ENCODE measurements at regions not wholly inside any gene's neighbourhood (a gene's known extent, or its start where the extent isn't known, plus 50 kb on each side); places are given as distances from the start of the nearest gene placed in this dataset.

DNA sequence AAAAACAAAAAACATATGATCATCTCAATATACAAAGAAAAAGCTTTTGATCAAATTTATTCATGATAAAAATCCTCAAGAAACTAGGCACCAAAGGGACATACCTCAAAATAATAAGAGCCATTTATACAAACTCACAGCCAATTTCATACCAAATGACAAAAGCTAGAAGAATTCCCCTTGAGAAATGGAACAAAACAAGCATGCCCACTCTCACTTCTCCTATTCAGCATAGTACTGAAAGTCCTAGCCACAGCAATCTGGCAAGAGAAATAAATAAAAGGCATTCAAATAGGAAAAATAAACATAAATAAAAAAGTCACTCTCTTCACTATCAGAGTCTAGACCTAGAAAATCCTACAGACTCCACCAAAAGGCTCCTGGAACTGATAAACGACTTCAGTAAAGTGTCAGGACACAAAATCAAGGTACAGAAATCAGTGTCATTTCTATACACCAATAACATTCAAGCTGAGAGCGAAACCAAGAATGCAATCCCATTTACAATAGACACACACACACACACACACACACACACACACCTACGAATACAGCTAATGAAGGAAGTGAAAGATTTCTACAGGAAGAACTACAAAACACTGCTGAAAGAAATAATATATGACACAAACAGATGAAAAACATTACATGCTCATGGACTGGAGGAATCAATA lies 1486.2 kb upstream of the SEL1L start:
- no peak for DNase-seq

DNA sequence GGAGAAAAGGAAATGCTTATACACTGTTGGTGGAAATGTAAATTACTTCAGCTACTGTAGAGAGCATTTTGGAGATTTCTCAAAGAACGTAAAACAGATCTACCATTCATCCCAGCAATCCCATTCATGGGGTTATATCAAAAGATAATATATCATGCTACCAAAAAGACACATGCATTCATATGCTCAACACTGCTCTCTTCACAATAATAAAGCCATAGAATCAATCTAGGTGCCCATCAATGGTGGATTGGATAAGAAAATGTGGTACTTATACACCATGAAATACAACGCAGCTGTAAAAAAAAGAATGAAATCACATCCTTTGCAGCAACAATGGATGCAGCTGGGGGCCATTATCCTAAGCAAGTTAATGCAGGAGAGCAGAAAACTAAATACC lies 1487.7 kb upstream of the SEL1L start:
- no peak for DNase-seq

GRCh38 chr14:83023369-83023768 lies 1489.7 kb upstream of the SEL1L start:
- DNase-seq: no peak

DNA sequence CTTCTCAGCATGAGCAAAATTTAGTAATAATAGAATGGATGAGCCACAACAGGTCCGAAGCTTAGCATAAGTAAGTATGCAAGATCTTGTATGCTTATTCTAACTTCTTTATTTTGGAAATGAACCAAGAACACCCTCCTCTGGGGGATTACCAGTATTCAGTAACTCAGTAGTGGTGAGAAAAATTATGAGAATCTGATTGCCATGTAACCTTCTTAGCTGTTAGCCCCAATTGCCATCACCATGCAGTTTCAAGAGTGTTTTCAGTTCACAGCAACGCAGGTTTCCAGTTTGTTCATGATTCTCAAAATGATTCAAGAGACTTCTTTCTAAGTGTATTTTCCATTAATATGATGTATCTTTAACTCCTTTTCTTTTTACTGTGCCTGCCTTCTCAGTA lies 1507.6 kb upstream of the SEL1L start:
- DNase-seq: no peak

DNA sequence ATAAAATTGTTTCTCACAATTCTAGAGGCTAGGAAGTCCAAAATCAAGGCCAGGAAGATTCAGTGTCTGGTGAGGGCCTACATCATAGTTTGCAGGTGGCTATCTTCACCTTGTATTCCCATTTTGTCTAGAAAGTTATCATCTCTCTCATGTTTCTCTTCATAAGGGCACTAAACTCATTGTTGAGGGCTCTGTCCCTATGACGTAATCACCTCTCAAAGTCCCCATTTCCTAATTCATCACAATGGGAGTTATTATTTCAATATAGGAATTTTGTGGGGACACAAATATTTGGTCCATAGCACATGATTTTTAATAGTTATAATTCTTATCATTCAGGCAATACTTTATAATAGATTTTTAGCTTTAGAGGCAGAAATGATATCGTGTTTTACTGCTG lies 1509.2 kb upstream of the SEL1L start:
- no peak for DNase-seq

DNA sequence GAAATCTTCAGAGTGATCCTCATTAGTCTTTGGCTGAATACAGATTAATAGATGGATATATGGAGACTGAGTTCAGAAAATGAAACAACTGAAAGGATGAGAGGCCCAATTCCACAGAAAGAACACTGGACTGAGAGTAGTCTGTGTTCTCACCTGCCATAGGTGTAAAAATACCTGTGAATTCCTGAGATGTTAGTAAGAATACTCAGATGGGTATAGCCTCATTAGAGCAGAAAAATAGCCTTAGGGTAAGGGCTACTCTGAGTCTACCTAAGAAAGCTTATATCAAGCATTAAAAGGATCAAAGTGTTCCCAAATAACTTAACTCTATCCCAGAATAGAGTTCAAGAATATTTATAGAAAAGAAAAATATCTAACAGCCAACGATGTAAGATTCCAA lies 1510.3 kb upstream of the SEL1L start:
- no peak for DNase-seq

GRCh38 chr14:83047059-83047830 lies 1513.6 kb upstream of the SEL1L start:
- no peak for DNase-seq

GRCh38 chr14:83053022-83053710 lies 1519.5 kb upstream of the SEL1L start:
- DNase-seq: no peak

DNA sequence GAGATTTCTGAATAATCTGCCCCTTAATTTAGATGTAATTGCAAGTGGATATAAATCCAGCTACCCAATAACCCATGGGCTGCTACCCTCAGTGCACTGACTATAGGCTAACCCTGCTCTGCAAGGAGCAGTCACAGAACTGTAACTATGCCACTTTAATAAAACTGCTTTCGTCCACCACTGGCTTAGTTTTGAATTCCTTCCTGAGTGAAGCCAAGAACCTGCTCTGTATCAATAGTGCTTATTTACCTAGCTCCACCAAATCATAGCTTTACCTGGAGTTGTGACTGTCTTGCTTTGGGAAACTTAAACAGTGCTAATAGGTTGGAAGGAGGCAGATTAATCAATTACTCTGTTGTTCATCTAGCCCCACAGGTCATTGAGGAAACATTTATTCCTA lies 1524.4 kb upstream of the SEL1L start:
- DNase-seq: no peak

- DNase-seq: no peak
These were observed 1538.3 kb upstream of the SEL1L start for GRCh38 chr14:83071888-83072501.

DNA sequence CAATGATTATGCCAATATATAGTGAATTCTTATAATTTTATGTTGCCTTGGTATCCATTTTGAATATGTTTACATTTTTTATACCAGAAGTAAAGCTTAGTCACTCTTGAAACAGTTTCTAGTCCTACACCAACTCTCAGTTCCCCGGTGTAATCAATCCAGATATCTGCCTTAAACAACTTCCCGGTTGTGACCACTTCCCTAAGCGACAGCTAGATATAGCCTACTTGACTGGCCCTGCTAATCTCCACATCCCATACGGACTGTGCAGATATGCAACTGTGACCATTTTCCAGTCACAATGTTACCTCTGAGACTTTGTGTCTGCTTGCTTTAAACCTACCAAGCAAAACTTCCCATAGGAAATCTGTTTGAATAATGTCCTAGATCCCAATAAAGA lies 1551.5 kb upstream of the SEL1L start:
- no peak for DNase-seq

- no peak for DNase-seq
These were observed 1552.1 kb upstream of the SEL1L start for GRCh38 chr14:83085725-83086124.

- peak; percentile 43 for DNase-seq
These were observed 1558.6 kb upstream of the SEL1L start for GRCh38 chr14:83091991-83092956.

- no peak for DNase-seq
These were observed 1562.4 kb upstream of the SEL1L start for GRCh38 chr14:83096092-83096491.

GRCh38 chr14:83101846-83102245 lies 1568.2 kb upstream of the SEL1L start:
- no peak for DNase-seq

DNA sequence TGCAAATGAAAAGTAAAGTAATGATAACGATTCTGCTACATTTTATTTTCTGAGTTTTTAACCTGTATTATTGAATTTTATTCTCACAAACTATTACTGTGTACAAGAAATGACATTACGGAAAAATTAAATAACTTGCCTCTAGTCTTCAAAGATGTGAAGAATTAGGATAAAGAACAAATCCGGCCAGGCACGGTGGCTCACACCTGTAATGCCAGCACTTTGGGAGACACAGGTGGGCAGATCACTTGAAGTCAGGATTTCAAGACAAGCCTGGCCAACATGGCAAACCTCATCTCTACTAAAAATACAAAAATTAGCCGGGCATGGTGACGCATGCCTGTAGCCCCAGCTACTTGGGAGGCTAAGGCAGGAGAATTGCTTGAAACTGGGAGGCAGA lies 1584.4 kb upstream of the SEL1L start:
- DNase-seq: no peak

- no peak for DNase-seq
These were observed 1586.5 kb upstream of the SEL1L start for GRCh38 chr14:83120187-83120586.

GRCh38 chr14:83126076-83126475 lies 1592.4 kb upstream of the SEL1L start:
- DNase-seq: no peak

DNA sequence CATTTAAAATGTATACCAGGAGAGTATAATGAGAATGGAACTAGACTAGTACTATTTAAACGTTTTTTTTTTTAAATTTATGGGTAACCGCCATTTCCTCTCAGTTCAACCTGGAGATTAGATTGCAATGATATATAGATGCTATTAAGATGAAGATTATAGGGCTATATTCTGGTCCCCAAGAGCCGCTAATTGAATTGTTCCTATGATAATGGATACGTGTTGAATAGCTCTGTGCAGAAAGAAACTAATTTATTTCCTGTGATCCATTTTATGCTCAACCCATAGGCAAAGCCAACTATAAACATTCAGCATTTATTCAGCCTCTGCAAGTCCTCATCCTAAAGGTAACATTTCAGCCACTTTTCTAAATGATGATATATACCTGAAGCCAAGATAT lies 1595.1 kb upstream of the SEL1L start:
- no peak for DNase-seq

DNA sequence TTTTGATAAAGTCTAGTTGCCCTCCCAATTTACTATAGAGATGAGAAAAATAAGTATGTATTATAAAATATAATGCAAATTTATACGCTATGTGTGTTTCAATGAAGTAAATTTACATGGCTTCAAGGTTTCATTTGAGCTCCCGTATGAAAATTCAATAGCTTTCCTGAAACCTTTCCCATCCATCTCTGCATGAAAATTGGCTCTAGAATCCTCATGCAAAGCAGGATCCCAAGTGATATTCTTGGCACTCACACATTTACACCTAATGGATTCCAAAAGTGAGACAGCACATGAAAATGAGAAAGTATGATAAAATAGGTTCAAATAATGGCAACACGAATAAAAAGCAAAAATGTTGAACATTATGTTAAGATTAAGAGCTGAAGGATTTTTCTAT lies 1595.8 kb upstream of the SEL1L start:
- DNase-seq: no peak

- no peak for DNase-seq
These were observed 1600.5 kb upstream of the SEL1L start for GRCh38 chr14:83133981-83134645.

DNA sequence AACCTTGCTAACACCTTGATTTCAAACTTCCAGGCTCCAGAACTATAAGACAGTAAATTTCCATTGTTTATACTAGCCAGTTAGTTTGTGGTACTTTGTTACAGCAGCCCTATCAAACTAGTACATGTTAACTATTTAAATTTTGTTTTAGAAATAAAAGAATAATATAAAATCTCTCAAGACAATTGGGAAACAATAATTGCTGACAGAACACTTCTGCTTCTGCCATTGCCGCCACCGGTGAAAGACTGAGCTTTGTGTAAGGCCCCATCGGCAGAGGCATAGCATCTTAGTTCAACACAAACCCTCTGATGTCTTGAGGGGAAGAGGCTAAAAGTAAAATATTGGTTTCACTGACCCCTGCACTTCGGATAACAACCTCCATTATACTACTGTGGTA lies 1607.1 kb upstream of the SEL1L start:
- no peak for DNase-seq

Data from right forelimb (tissue), 1 donor.